ENCODE measurements at regions not wholly inside any gene's neighbourhood (a gene's known extent, or its start where the extent isn't known, plus 50 kb on each side); places are given as distances from the start of the nearest gene placed in this dataset.

DNA sequence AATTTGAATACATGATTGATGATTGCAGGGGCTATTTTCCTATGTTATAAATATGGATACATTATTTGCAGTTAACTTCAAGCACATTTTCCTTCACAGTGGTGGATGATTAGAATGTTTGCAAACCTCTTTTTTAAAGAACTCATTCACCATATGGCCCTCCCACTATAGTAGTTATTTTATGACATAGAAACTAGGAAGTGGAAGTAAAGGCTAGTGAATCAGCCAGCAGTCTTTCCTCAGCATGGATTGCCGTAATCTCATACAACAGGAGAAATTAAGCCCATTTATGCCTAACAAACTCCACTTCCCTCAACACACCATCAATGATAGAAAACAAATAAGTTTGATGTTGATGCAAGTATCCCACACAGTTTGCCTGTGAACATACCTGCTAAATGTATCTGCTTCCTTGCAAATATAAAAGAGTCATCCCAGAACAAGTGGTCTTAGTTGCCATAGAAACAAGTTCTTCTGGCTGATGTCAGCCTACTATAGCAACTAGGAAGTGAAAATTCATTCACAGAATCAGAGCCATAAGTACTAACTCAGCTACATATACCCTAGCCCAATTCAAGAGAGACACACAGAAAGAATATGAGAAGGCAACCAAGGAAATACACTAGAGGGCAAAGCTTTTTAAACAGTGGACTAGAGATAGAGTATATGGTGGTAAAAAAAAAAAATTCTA lies 100.9 kb upstream of the RADX start:
- no peak overlapping the region for H3K9ac ChIP-seq (ENCODE audit: low read depth, low read length)
- H3K36me3 ChIP-seq (ENCODE audit: insufficient read depth, low read length), result no peaks in the 10 kb centered on the region

More for the DNA sequence above, 100.9 kb upstream of the RADX start:
- Histone ChIP-seq H3K4me1 (ENCODE audit: insufficient read depth, low read length) (peaks cover 7% of the 10 kb centered on the region; the same call in 1 of the 2 replicates), H3K9me3 (ENCODE audit: control insufficient read depth, insufficient read depth, low read length) (peaks cover 2% of the 10 kb centered on the region; the same call in 1 of the 2 replicates)
